GM18858 (cell line): ENCODE measurements at regions not wholly inside any gene's neighbourhood (a gene's known extent, or its start where the extent isn't known, plus 50 kb on each side); places are given as distances from the start of the nearest gene placed in this dataset.
"Not testable (repeated sequence)": the region's sequence is repeated elsewhere in the genome, so short reads cannot be mapped to it uniquely, and the experiment has no call there.

Source experiments
- ATAC-seq: cut with Tn5 transposase; IDR thresholded peaks from one replicate; pipeline ENCODE4 v1.9.1; 2021; ENCODE audit not compliant: unreplicated experiment

- ATAC-seq, result no peak
Observed at GRCh38 chr9:117649126-117649525, 55.1 kb upstream of the TLR4 start.

- ATAC-seq, result no peak
Observed at GRCh38 chr9:117644932-117645636, 59.1 kb upstream of the TLR4 start.

DNA sequence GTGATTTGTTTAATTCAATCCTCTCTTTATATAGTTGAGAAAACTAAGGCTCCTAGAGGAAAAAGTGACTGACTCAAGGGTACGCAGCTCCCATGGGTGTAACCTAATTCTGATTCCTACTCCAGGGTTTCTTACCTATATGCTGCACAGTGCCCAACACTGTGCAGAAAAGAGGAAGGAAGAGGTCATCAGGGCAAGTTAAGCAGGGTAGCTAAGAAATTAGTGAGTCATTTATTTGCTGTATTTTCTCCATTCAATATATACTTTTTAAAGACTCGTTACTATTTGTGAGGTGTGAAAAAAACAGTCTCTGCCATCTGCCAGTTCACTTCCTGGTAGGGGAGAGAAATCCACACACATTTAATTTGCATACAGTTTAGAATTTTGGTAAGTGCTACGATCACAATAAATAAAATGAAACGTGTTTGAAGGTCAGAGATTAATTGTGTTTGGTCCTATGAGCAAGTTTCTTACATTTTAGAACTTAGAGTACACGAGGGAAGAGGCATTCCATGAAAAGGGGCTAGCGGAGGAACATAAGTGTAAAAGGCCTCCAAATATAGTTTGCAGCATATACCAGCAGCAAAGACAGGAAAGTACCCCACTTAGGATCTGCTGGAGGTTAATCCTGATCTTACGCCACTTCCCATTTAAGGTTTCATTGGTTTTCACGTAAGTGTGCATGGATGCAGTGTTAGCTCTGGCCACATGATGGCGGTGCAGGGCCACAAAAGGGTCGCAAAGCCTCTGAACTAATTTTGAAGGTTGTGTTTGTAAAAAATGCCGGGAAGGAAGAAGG lies 59.9 kb upstream of the TLR4 start:
- peak; percentile 77 for ATAC-seq

DNA sequence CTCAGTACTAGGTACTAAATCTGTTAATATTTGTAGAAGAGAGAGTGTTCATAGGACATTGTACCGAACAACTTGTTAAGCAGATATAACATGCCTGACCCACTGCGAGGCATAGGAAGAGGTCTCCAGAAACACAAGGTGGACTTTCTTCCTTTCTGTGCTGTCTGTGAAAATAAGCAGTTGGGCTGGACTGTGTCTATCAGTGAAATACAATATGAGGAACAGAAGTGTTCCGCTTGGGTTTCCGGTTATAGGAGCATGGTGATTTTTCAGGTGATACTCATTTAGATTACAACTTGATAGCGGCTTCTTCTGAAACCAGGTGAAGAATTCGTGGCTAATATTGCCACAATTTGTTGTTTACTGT lies 60.9 kb upstream of the TLR4 start:
- no peak for ATAC-seq

DNA sequence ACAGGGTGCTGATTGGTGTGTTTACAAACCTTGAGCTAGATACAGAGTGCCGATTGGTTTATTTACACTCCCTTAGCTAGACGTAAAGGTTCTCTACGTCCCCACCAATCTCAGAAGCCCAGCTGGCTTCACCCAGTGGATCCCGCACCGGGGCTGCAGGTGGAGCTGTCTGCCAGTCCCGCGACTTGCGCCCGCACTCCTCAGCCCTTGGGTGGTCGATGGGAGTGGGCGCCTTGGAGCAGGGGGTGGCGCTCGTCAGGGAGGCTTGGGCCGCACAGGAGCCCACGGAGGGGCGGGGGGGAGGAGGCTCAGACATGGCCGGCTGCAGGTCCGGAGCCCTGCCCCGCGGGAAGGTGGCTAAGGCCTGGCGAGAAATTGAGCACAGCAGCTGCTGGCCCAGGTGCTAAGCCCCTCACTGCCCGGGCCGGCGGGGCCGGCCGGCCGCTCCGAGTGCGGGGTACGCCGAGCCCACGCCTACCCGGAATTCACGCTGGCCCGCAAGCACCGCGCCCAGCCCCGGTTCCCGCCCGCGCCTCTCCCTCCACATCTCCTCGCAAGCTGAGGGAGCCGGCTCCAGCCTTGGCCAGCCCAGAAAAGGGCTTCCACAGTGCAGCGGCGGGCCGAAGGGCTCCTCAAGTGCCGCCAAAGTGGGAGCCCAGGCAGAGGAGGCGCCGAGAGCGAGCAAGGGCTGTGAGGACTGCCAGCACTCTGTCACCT lies 61.5 kb upstream of the TLR4 start:
- not testable (repeated sequence) for ATAC-seq

- no peak for ATAC-seq
Observed at GRCh38 chr9:117636681-117637080, 67.5 kb upstream of the TLR4 start.

- ATAC-seq, result no peak
Observed at GRCh38 chr9:117625154-117625553, 79.0 kb upstream of the TLR4 start.

GRCh38 chr9:117624106-117624505 lies 80.1 kb upstream of the TLR4 start:
- ATAC-seq, result no peak

DNA sequence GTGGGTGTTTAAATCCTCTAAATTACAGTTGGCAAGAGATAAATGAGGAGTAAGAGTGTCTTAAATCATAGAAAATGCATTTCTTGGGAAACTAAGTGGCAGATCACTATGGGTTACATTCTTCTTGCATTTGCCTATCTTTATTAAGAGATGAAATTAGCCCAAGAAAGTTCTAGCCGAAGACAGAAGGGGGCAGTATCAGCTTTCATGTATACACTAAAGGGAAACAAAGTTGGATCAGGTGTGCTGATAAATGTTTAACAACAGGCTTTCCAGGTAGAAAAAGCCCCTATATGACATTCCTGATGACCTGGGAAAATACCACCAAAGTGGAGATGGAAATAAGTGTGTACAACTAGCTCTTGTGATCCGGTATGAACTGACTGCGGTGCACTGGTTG lies 81.9 kb upstream of the TLR4 start:
- ATAC-seq, result no peak

- no peak for ATAC-seq
Observed at GRCh38 chr9:117616431-117616831, 87.8 kb upstream of the TLR4 start.

DNA sequence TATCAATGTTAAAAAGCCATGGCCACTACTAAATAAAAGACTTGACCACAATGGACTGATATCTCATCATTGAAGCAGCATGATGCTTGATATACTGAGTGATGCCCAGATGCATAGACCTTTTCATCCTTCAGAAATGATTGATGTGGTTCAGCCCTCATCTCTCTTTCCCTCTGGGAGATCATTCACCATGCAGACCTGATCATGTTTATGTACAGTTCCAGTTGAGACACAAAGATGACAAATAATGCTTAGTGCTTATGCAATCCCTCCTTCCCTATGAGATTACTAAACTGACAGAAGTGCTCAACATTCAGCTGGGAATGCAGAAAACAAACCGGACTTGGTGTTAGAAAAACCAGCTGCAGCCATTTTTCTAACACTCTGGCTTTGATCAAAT lies 91.9 kb upstream of the TLR4 start:
- ATAC-seq, result no peak

- no peak for ATAC-seq
Observed at GRCh38 chr9:117597977-117598376, 106.2 kb upstream of the TLR4 start.

GRCh38 chr9:117596678-117597077 lies 107.5 kb upstream of the TLR4 start:
- ATAC-seq, result no peak

DNA sequence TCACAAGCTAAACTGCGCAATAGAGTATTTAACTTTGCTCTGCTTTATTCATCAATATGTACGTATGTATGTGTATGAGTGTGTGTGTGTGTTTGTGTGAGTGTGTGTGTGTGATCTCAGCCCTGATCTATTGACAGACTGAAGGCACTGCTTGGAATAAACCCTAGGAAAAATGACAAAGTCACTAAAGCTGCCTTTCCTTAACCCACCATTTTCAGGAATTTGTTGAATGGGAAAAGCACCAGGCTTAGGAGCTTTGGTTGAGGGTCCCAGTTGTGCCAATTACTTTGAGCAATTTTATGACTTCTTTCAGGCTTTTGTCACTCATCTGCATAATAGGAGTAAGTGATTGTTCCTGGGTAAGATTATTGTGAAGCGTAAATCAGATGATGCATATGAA lies 108.6 kb upstream of the TLR4 start:
- ATAC-seq, result no peak

DNA sequence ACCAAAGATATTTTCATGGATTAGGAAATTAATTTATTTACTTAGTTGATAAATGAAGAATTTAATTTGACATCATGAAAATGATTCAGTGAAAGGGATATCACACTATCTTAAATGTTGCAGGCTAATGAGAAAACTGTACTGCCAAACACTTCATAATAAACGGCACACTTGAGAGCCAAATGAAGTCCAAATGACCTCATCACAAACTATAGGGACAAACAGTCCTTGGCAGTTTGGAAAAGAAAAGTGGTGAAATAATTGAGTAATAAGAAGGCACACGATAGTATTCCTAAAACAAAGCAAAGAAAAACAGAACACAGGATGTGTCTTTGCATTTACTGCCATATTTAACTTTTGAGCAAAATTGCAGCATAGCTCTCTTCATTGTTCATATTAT lies 116.9 kb upstream of the TLR4 start:
- ATAC-seq, result no peak

- no peak for ATAC-seq
Observed at GRCh38 chr9:117574099-117574498, 130.1 kb upstream of the TLR4 start.

GRCh38 chr9:117564839-117565238 lies 139.4 kb upstream of the TLR4 start:
- ATAC-seq, result no peak

GRCh38 chr9:117561761-117562160 lies 142.4 kb upstream of the TLR4 start:
- no peak for ATAC-seq

DNA sequence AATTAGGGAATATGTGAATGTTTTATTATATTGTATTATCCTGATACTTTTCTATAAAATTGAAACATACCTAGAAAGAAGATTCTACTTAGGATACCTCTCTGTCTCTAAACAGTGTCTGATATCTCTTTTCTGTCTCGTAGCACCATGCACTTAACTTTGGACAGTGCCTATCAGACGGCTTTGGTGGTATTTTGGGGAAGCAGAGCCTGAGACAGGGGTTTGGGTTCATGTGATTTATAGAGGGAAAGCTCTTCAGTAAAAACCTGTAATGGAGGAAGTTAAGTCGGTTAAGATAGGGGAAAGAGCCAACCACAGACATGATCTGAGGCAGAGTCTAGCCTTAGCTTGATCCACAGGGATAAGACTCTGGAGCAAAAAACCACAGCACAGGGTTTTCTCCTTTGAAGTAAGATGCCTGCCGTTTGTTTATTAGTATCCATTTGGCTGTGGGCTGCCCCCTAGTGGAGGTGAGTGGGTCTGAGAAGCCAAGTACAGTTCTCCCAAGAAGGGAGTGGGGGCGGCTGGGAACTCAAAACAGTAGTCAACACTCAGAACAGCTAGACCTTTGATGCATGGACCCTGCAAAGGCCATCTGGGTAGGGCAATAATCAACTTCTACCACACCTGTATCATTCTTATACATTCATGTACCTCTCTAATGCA lies 141.2 kb upstream of the ASTN2 start:
- no peak for ATAC-seq

GRCh38 chr9:117552811-117553210 lies 138.0 kb upstream of the ASTN2 start:
- no peak for ATAC-seq

DNA sequence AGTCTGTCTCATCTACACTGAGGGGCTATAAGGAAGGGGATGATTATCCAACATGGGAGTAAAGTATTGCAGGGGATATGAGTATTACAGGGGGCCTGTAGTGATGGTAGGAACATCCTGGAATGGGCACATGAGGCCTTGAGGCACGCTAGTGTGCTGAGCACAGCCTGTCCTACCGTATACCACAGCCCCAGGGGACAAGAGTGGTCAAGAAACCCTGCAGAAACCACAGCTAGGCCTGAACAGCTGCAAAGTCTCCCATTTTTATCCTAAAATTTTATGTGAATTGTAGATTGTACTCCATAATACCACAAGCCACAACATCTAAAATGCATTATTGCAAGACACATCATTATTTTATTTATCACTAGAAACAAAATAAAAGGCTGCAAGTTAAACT lies 136.3 kb upstream of the ASTN2 start:
- no peak for ATAC-seq

DNA sequence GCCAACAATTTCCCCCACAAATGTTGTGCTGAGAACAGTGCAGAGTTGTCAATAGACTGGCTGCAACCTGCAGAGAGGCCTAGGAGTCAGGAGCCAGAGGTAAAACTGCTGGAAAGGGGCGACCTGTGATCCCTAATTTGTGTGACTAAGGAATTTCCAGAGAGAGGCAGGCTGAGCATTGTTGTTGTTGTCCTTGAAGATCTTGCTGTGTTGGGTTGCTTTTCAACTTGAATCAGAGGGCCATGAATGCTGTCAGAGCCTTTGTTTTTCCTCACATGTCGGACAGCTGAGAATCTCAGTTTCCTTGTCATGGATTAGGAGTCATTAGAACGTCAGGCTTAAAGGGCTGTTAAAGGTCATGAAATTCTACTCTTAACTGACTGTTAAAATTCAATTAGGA lies 134.6 kb upstream of the ASTN2 start:
- no peak for ATAC-seq
